Stimulated activated CD4-positive, alpha-beta T cell treated with anti-CD3 and anti-CD28 coated beads, Interleukin-4, amount 100 ng/mL, for 4 hours (primary cell): ENCODE measurements at regions not wholly inside any gene's neighbourhood (a gene's known extent, or its start where the extent isn't known, plus 50 kb on each side); places are given as distances from the start of the nearest gene placed in this dataset.
"Not testable (repeated sequence)": the region's sequence is repeated elsewhere in the genome, so short reads cannot be mapped to it uniquely, and the experiment has no call there.

Source experiments
- DNase-seq, 2 experiments: peaks; one replicate each; pipeline ENCODE4 v3.0.0-alpha.2; 2020

GRCh38 chr2:215861607-215862350, 151.6 kb downstream of the MREG start:
- DNase-seq, result no peak

- DNase-seq, result no peak
Observed at GRCh38 chr2:215856080-215856479, 157.3 kb downstream of the MREG start.

GRCh38 chr2:215855308-215855707, 158.0 kb downstream of the MREG start:
- not testable (repeated sequence) for DNase-seq

GRCh38 chr2:215854008-215854407, 159.3 kb downstream of the MREG start:
- no peak for DNase-seq

- no peak for DNase-seq
Observed at GRCh38 chr2:215851696-215852095, 161.7 kb downstream of the MREG start.

- no peak for DNase-seq
Observed at GRCh38 chr2:215851082-215851481, 162.3 kb downstream of the MREG start.

- DNase-seq, result no peak
Observed at GRCh38 chr2:215850380-215850779, 163.0 kb downstream of the MREG start.

GRCh38 chr2:215849771-215850170, 163.6 kb downstream of the MREG start:
- no peak for DNase-seq

- DNase-seq, result no peak
Observed at GRCh38 chr2:215848698-215849097, 164.7 kb downstream of the MREG start.

GRCh38 chr2:215848146-215848545, 165.2 kb downstream of the MREG start:
- DNase-seq, result no peak

GRCh38 chr2:215847718-215848117, 165.6 kb downstream of the MREG start:
- no peak for DNase-seq

- no peak for DNase-seq
Observed at GRCh38 chr2:215847056-215847455, 166.3 kb downstream of the MREG start.

GRCh38 chr2:215845839-215846586, 167.3 kb downstream of the MREG start:
- no peak for DNase-seq

GRCh38 chr2:215843579-215843978, 169.8 kb downstream of the MREG start:
- DNase-seq, result no peak

GRCh38 chr2:215841175-215841816, 172.1 kb downstream of the MREG start:
- DNase-seq, result no peak

GRCh38 chr2:215839816-215840215, 173.5 kb downstream of the MREG start:
- no peak for DNase-seq

- DNase-seq, result no peak
Observed at GRCh38 chr2:215839309-215839708, 174.0 kb downstream of the MREG start.

GRCh38 chr2:215836881-215837280, 176.5 kb downstream of the MREG start:
- no peak for DNase-seq

GRCh38 chr2:215835657-215836056, 177.7 kb downstream of the MREG start:
- DNase-seq, result no peak

- no peak for DNase-seq
Observed at GRCh38 chr2:215835231-215835630, 178.1 kb downstream of the MREG start.

GRCh38 chr2:215833531-215834162, 179.7 kb downstream of the MREG start:
- no peak for DNase-seq

GRCh38 chr2:215832791-215833190, 180.6 kb downstream of the MREG start:
- no peak for DNase-seq

- no peak for DNase-seq
Observed at GRCh38 chr2:215831296-215831913, 181.9 kb downstream of the MREG start.
